ENCODE measurements at regions not wholly inside any gene's neighbourhood (a gene's known extent, or its start where the extent isn't known, plus 50 kb on each side); places are given as distances from the start of the nearest gene placed in this dataset.

GRCh38 chr7:11232462-11232861 is 258.8 kb downstream of the PHF14 start:
- H3K9me3 ChIP-seq (ENCODE audit: control insufficient read depth, insufficient read depth, low read length) = no peaks in the 10 kb centered on the region
- H3K79me2 ChIP-seq (ENCODE audit: control insufficient read depth, low read length) = no peaks in the 10 kb centered on the region
- no peaks in the 10 kb centered on the region for H3K4me1 ChIP-seq (ENCODE audit: control insufficient read depth, low read length)
- no peaks in the 10 kb centered on the region for H3K36me3 ChIP-seq (ENCODE audit: control insufficient read depth, low read length)
- no peaks in the 10 kb centered on the region for H3K9me2 ChIP-seq (replicated peaks; ENCODE audit: control insufficient read depth, low read length)
- H4K20me1 ChIP-seq (ENCODE audit: control insufficient read depth, insufficient read depth, low read depth, low read length) = no peaks in the 10 kb centered on the region
- H3K4me3 ChIP-seq (ENCODE audit: low read length) = no peak overlapping the region
- H3K27me3 ChIP-seq (ENCODE audit: control insufficient read depth, low read length) = no peaks in the 10 kb centered on the region
- no peak overlapping the region for H3K27ac ChIP-seq (ENCODE audit: low read depth, low read length)
- H3K4me2 ChIP-seq (ENCODE audit: low read length) = no peak overlapping the region
- no peaks in the 10 kb centered on the region for H3F3A ChIP-seq (ENCODE audit: control insufficient read depth, insufficient read depth)
- TF ChIP-seq CTCF (IDR thresholded peaks at IDR 0.05; ENCODE audit: low read depth, low read length, poor library complexity, severe bottlenecking) (no peak), EZH2phosphoT487 (IDR thresholded peaks at IDR 0.05; ENCODE audit: borderline replicate concordance, low read length) (no peak)

- Histone ChIP-seq H3K9me2 (replicated peaks; ENCODE audit: control insufficient read depth, low read length) (no peaks in the 10 kb centered on the region), H3K4me2 (ENCODE audit: low read length) (no peak overlapping the region), H3K36me3 (ENCODE audit: control insufficient read depth, low read length) (no peaks in the 10 kb centered on the region), H3K27me3 (ENCODE audit: control insufficient read depth, low read length) (no peaks in the 10 kb centered on the region), H3K9me3 (ENCODE audit: control insufficient read depth, insufficient read depth, low read length) (no peaks in the 10 kb centered on the region), H4K20me1 (ENCODE audit: control insufficient read depth, insufficient read depth, low read depth, low read length) (no peaks in the 10 kb centered on the region), H3F3A (ENCODE audit: control insufficient read depth, insufficient read depth) (no peaks in the 10 kb centered on the region), H3K4me1 (ENCODE audit: control insufficient read depth, low read length) (no peaks in the 10 kb centered on the region), H3K4me3 (ENCODE audit: low read length) (no peak overlapping the region), H3K79me2 (ENCODE audit: control insufficient read depth, low read length) (no peaks in the 10 kb centered on the region), H3K27ac (ENCODE audit: low read depth, low read length) (no peak overlapping the region)
- TF ChIP-seq EZH2phosphoT487 (IDR thresholded peaks at IDR 0.05; ENCODE audit: borderline replicate concordance, low read length) (no peak), CTCF (IDR thresholded peaks at IDR 0.05; ENCODE audit: low read depth, low read length, poor library complexity, severe bottlenecking) (no peak)
Observed at GRCh38 chr7:11233871-11234270, 260.2 kb downstream of the PHF14 start.

- H3K27me3 ChIP-seq (ENCODE audit: control insufficient read depth, low read length) = no peaks in the 10 kb centered on the region
- H3K36me3 ChIP-seq (ENCODE audit: control insufficient read depth, low read length) = no peaks in the 10 kb centered on the region
- H3K9me3 ChIP-seq (ENCODE audit: control insufficient read depth, insufficient read depth, low read length) = no peaks in the 10 kb centered on the region
- no peaks in the 10 kb centered on the region for H3F3A ChIP-seq (ENCODE audit: control insufficient read depth, insufficient read depth)
- H3K4me3 ChIP-seq (ENCODE audit: low read length) = no peak overlapping the region
- H3K4me1 ChIP-seq (ENCODE audit: control insufficient read depth, low read length) = no peaks in the 10 kb centered on the region
- no peaks in the 10 kb centered on the region for H3K79me2 ChIP-seq (ENCODE audit: control insufficient read depth, low read length)
- H3K27ac ChIP-seq (ENCODE audit: low read depth, low read length) = no peak overlapping the region
- no peaks in the 10 kb centered on the region for H3K9me2 ChIP-seq (replicated peaks; ENCODE audit: control insufficient read depth, low read length)
- TF ChIP-seq CTCF (IDR thresholded peaks at IDR 0.05; ENCODE audit: low read depth, low read length, poor library complexity, severe bottlenecking) (no peak), EZH2phosphoT487 (IDR thresholded peaks at IDR 0.05; ENCODE audit: borderline replicate concordance, low read length) (no peak)
- H3K4me2 ChIP-seq (ENCODE audit: low read length) = no peak overlapping the region
- H4K20me1 ChIP-seq (ENCODE audit: control insufficient read depth, insufficient read depth, low read depth, low read length) = no peaks in the 10 kb centered on the region
Observed at GRCh38 chr7:11235491-11235890, 261.8 kb downstream of the PHF14 start.

- H3K27ac ChIP-seq (ENCODE audit: low read depth, low read length) = no peak overlapping the region
- TF ChIP-seq CTCF (IDR thresholded peaks at IDR 0.05; ENCODE audit: low read depth, low read length, poor library complexity, severe bottlenecking) (no peak), EZH2phosphoT487 (IDR thresholded peaks at IDR 0.05; ENCODE audit: borderline replicate concordance, low read length) (no peak)
- no peaks in the 10 kb centered on the region for H3K9me3 ChIP-seq (ENCODE audit: control insufficient read depth, insufficient read depth, low read length)
- no peaks in the 10 kb centered on the region for H3F3A ChIP-seq (ENCODE audit: control insufficient read depth, insufficient read depth)
- H3K9me2 ChIP-seq (replicated peaks; ENCODE audit: control insufficient read depth, low read length) = no peaks in the 10 kb centered on the region
- H3K79me2 ChIP-seq (ENCODE audit: control insufficient read depth, low read length) = no peaks in the 10 kb centered on the region
- no peak overlapping the region for H3K4me3 ChIP-seq (ENCODE audit: low read length)
- H3K4me1 ChIP-seq (ENCODE audit: control insufficient read depth, low read length) = no peaks in the 10 kb centered on the region
- H4K20me1 ChIP-seq (ENCODE audit: control insufficient read depth, insufficient read depth, low read depth, low read length) = no peaks in the 10 kb centered on the region
- no peaks in the 10 kb centered on the region for H3K36me3 ChIP-seq (ENCODE audit: control insufficient read depth, low read length)
- no peak overlapping the region for H3K4me2 ChIP-seq (ENCODE audit: low read length)
- no peaks in the 10 kb centered on the region for H3K27me3 ChIP-seq (ENCODE audit: control insufficient read depth, low read length)
Observed at GRCh38 chr7:11236680-11237079, 263.0 kb downstream of the PHF14 start.

Data from DOHH2 (cell line).